ENCODE measurements at regions not wholly inside any gene's neighbourhood (a gene's known extent, or its start where the extent isn't known, plus 50 kb on each side); places are given as distances from the start of the nearest gene placed in this dataset.

DNA sequence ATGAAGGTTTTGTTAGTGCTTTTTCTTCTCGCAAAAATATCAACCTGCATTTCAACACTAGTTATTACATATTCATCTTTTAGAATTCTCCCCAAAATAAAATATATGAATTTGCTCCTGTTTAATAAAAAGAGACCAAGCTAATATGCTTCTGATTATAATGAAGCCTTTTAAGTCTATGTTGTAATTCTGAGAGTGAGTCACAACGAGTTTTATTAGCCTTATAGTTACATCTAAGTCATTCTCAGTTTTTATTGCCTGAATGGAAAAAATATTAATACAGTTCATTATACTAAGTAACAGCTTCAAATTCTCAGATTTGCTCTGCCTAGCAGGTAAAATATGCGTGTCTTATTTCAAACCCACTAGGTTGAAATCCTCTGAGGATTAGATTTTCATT lies 152.4 kb upstream of the CELF2 start:
- no peak for DNase-seq

DNA sequence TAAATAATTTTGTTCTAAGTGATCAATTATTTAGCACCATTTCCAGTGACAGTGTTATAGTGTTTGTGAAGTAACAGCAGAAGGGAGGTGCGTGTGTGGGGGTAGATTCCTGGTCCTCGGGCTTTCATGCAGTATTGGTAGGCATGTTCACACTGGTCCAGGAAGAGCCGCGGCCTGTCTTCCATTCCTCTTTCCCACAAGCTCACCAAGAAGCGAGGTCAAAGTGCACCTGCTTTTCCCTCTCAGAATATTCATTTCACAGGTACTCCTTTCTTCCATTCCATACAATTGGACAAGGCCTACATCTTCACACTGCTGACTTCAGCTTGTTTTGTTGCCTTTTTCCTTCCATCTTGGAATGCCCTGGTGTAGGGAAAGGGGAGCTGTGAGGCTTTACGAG lies 151.8 kb upstream of the CELF2 start:
- DNase-seq: no peak

DNA sequence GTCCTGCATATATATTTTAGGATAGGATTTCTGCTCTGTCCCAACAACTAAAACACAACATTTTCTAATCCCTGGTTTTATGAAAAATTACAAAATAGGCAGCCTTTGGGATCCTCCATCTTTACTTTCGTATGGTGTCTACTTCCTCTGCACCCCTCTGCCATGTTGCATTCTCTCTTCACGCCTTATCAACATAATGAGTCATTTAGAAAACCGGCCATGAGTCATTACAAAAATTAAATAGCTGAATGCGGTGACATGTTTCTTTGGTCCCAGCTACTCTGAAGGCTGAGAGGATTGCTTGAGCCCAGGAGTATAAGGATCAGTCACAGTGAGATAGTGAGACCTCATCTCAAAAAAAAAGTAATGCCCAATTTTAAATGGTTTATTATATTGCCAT lies 148.1 kb upstream of the CELF2 start:
- DNase-seq: no peak

DNA sequence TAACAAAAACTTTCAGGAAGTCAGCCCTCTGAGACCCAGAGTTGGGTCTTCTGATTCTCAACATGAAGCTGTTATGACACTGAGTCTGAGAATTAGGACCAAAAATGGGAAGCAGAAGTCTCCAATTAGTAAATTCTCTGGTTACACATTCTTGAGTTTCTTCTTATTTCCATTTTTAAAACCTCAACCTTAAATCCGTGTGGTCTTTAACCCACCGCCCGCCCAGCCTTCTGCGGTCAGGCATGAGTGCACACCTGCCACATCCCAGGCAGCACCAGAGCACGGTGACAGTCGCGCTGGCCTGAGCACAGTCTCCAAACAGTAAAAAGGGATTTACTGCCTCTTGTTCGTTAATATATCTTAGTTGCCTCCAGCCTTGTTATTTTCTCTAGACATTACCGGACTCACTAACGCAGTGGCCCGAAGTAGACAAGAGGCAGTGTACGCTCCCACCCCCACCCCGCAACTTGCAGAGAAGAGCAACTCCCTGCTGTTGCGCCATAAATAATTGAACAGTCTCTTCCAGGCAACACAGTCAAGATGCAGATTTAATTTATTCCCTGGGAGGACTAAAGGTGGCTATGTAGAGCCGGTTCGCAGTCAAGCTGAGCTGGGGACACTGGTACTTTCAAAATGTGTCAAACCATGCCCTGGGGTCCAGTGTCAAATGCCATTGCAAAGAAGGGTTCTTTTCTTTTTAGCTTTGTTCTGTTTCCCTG lies 147.0 kb upstream of the CELF2 start:
- DNase-seq: no peak

DNA sequence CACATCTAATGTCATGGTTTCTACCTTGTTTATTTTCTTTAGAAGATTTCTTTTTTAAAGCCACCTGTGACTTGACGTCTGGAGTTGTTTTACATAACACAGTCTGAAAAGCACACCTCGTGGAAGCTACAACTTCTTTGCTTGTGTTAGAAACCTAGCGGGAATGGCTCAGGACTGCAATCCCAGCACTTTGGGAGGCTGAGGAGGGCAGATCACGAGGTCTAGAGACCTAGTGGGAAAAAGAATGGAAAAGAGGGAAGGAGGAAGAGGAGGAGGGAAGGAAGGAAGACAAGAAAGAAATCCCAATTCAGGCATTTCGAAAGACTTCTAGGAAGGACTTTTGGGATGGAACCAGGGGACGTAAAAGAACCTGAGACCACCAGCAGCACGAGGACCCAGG lies 146.3 kb upstream of the CELF2 start:
- DNase-seq: no peak

DNA sequence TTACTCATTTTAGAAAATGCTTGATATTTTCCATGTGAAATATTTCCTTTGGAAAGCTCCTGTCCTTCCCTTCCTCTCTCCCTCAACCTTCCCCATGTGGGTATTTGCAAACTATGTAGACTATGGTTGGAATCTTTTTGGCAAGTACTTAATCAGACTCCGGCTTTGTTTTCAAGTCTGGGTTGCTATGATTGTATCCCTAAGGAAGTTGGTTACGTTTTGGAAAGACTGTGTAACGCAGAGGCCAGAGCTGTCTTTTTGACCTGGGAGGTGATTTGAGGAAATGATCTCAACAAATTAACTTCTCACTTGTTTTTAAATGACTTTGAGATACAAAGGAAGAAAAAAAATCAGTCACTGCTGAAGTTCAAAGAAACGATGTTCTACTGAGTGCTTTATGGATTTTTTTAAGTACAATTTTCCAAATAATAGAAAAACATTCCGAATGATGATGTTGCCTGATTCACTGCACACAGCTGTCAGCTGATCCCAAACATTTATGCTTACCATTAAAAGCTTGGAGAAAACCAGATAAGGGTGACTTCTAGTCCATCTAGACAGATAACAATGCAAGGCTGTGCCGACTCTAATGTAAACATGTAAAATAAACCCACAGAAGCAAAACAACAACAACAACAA lies 145.5 kb upstream of the CELF2 start:
- no peak for DNase-seq

DNA sequence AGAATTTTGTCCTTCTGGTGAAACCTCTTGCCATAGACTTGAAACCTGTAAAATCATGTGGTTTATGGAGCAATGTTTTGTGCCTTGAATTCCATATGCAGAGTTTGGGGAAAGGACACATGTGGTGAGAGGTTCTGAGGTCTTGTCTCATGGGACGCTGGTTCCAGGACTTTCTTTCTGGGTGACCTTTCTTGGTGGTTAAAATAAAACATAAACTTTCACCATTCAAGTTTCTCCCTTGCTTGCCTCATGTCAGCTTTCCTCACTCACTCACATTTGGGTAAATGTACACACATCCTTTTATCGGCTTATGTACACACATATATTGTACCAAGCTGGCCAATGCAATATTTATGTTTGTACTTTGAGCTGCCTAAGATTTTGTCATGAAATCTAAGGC lies 144.9 kb upstream of the CELF2 start:
- no peak for DNase-seq

DNA sequence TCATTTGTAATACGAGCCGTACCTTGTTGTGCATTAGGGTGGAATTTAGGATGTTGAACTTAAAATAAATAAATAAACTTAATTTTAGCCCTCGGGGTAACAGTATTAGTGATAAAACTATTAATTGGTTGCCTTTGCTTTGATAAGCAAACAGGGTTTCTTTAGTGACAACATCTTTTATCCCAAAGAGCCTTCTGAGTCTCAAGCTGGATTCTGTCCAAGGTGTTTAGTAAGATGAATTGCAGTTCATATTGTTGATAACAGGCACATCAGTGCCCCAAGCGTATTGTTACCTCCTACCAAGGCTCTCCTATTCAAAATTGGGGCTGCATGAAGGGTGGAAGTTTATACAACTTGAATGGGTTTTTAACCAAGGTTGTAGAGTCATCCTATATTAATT lies 144.4 kb upstream of the CELF2 start:
- no peak for DNase-seq

DNA sequence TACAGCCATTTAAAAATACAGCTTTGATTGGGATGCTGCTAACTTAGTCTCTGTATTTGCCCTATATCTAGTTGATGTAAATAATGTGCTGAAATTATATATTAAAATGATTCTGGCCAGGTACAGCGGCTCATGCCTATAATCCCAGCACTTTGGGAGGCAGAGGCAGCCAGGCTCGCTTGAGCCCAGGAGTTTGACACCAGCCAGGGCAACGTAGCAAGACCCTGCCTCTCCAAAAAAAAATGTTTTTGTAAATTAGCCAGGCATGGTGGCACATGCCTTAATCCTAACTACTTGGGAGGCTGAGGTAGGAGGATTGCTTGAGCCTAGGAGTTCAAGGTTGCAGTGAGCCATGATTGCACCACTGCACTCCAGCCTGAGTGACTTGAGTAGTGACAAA lies 143.8 kb upstream of the CELF2 start:
- no peak for DNase-seq

DNA sequence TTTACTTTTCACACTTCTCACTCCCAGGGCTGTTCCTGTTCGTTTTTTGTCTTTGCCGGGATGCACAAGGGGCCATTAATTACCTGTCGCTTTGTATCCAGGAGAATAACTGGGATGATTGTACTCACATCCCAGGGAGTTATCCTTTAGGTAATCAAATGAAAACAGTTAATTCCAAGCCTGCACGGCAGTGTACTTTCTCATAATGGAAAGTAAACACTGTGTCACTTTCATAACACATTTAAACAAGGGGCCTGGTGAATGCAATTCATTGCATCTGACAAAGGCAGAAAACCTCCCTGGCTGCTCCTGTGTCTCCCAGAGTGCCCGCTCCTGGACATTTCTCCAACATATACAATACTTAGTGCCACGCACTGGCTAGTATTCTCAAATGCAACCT lies 138.7 kb upstream of the CELF2 start:
- no peak for DNase-seq

DNA sequence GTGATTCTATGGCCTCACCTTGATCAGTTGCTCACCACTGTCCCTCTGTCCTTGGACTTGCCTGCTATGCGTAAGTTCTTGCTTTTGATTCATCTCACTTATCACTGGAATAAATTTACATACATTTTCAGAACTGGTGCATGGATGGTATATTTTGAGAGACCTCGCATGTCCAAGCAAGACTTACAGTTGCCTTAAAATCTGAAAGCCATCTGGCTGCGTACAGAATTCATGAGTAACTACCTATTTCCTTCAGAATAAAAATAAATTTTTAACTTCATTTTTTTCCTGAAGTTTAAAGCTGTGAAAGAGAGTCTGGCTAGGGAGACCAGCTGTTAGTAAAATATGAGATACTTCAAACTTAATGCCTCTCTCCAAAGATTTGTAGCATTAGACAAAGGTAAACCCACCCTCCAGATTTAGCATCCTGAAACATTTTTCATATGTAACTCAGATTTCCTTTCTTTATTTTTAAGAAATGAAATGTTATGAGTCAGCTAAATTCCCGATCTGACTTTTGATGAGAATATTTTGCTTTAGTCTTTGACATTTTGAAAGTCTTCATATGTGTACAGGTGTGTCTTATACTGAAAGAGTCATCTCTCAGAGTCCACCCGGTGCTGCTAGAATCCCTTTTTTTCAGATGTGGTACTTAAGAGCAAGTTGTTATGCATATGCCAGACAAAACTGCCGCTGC lies 136.4 kb upstream of the CELF2 start:
- DNase-seq: no peak

DNA sequence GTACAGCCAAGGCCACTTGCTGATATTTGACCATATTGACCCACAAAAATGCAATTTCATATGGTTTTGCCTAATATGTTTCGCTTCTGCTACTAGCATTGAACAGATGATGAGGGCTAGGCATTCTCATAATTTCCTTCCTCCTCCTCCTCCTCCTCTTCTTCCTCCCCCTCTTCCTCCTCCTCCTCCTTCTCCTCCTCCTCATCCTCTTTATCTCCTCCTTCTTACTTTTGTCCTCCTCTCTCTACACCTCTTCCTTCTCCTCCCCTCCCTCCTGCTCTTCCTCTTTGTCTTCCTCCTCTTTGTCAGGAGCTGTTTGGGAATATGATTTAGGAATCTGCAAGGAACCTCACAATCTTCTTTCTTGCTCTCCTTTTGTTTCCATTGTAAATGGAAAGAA lies 133.9 kb upstream of the CELF2 start:
- DNase-seq: no peak

DNA sequence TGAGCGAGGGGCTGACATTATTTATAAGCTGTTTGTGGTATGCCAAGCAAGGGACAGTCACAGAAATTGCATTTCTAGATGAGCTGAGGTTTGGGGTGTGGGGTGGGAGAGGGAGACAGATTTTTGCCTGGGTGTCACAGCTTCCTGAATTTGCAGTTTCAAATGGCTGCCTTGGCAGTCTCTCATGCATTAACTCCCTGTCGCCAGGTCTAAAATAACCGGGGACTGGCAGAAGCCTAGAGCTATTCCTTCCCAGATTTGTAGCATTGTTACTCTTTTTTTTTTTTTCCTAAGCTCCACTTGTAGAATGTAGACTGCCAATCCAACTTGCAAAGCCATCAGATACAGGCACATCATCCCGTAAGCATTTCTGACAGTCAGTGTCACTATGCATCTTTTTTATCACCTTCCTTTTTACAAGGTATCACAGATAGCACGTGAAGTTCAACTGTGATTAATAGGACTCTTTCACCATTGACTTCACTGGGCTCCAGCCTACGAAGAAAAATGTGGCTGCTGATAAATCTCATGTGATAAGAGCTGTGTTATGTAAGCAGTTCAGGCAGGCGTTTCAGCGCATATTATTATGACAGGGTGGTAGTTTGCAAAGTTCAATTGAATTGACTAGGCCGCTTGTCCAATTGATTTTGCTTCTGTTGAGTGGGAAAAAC lies 130.7 kb upstream of the CELF2 start:
- DNase-seq: no peak

DNA sequence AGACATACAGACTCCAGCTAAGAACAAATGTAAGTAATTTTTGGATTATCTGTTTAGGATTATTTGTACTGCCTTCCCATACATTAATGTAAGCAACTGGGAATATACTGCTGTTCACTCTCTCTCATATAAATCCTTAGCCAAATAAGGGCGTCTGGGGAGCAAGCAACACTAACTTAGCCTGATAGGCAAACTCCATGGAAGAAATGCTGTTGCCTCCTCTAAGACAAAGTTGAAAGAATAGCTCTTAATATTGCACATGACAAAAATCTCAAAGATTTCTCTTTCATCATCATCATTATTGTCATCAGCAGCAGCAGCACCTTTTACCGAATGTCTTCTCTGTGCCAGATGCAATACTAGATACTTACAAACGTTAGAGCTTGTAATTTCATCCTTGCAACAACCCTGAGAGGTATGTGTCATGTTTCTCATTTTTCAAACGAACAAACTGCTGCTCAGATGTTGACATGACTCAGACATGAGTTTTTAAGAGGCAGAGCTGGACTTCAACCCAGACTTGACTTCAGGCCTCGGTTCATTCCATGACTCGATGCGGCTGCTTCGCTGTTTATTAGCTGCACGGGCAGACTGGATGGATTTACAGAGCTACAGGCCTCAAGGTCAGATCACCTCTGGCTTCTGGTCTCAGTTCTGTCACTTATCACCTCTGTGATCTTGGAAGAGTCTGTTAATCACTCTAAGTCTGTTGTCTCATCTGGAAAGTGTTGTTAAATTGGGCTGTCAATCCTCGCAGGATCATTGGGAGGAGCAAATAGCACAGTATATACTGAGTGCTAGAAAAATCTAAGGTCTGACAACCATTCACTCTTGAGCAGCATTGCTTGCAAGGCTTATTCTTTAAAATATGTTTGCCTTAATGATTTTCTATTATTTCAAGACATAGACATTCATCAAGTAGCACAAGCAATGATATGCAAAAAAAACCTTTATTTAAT lies 126.3 kb upstream of the CELF2 start:
- no peak for DNase-seq

DNA sequence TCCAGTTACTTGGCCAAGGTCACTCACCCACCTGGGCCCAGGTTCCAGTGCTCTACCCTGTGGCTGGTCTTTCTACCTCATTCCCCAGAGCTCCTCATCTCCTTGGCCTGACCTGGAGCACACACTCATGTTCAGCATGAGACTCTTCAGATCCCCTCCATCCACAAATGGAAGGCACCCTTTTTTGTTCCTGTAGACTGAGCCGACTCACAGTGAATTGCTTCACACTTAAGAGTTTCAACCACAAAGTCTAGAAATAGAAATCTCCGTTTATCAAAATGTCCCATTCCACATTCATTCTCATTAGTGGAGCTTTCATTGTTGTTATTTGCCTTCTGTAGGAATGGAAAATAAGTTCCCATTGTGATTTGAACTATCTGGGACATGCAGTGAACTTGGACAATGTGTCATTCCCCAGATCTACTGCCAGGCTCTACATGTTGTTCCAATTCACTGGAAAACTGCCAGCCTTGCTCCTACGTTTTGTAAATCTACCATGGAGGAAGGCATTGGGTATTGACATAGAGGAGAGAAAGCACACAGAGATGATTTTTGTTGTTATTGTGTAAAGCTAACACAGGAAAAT lies 125.3 kb upstream of the CELF2 start:
- DNase-seq: no peak

DNA sequence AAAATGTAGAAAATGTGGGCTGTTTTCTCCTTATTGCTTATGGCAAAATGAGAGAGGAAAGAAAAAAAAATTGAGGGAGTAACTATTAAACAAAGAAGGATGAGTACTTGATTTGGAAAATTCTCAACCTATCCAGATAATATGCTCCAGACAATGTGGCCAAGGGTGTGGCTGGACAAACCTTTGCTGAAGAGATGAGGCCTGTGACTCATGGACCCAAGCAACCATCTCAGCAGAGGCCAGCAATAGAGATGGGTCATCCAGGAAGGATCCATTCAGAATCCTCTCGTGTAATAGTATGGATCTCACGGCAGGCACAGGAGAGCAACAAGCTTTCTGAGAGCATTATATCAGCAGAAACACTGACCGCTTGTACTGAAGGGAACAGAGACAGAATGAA lies 120.3 kb upstream of the CELF2 start:
- DNase-seq: no peak

DNA sequence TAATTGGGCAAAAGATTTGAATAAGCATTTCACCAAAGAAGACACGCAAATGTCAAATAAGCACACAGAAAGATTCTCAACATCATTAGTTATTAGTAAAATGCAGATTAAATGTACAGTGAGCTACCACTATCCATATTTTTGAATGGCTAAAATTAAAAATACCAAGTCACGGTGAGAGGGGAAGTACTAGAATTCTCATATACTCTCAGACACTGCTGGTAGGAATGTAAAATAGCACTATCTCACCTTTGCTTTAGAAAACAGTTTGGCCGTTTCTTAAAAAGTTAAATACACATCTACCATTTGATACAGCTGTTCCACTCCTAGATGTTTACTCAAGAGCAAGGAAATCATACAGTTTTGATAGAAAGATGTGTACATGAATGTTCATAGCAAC lies 115.8 kb upstream of the CELF2 start:
- no peak for DNase-seq

DNA sequence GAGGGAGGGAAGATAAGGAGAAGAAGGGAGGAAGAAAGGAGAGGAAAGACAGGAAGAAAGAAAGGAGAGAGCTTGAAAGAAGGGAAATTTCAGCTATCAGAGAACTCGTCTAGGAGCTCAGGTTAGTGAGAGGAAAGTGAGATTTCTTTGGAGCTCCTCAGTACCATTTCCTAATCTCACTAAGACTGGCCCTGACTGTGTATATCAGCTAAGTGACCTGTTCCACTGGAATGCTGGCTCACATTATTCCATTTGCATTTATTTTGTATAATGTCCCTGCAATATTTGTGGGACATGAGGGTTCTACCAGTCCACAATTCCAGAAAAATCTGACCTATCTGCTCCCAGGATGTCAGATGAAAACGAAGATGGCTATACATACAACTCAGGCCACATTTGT lies 114.7 kb upstream of the CELF2 start:
- DNase-seq: no peak

DNA sequence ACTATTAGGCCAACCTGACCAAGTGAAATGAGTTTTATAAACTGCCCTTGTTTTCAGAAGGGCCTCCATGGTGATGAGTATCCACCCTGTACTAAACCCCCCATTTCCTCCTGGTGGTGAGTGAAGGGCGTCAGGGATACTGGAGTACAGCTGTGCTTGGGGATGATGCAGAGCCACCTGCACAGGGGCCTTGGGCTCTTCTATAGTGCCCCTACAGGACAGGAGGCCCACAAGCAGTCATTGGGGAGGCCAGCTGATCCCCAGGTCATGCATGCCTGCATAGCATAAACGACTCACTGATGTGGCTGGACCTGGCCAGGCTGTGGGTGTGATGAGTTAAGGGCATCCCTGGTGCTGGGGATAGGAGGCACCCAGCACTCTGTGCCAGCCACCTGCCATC lies 114.1 kb upstream of the CELF2 start:
- DNase-seq: no peak

DNA sequence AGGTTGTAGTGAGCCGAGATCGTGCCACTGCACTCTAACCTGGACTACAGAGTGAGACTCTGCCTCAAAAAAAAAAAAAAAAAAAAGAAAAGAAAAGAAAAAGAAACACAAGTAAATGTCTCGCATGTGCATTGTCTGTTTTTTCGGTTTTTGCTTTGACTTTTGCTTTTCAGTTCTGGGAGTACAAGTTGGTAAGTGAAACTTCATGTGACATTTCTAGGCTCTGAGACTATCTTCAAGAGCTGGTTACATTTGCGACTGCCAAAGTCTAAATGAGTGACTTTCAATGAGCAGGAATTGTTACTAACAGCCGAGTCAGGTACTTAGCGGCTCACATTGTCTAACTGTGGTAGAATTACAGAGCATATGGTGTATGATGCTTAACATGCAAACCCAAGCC lies 107.0 kb upstream of the CELF2 start:
- no peak for DNase-seq

DNA sequence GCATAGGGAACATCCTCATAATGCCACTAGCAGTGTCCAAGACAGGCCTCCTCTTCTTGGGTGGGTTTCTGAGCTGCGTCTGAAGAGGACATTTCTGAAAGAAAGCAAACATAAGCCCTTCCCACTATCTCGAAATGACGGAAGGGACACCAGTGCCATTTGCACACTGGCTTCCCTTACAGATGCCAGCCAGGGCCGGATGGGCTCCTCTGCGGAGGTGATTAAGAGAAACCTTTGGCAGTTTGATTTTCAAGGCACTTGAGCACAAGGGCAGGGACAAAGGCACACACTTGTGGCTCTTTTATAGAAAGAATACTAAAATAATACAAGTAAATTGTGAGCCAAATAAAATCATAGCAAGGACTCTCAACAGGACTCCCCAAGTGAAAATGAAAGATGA lies 106.6 kb upstream of the CELF2 start:
- DNase-seq: no peak

DNA sequence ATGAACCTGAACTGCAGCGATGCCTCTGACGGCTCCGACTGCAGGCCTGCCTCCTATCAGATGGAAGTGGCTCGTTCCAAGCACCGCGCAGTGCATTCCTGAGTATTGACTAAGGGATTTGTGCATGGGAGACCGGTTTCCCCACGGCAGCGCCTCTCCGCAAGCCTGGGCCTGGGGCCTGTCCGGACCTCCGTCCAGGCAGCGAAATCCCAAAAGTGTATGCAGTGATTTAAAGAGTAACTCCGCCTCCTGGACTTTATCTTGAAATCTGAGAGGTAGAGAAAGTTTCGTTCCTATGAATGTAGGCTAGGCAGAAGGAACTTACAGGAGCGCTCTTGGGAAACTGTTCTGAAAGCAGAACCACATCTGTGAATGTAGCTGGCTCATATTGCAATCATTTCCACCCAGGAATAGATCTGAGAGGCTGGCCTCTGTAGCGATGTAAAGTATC lies 106.2 kb upstream of the CELF2 start:
- DNase-seq: no peak
